IMR-90 (cell line): ENCODE measurements at regions not wholly inside any gene's neighbourhood (a gene's known extent, or its start where the extent isn't known, plus 50 kb on each side); places are given as distances from the start of the nearest gene placed in this dataset.

ENCODE experiments used
- ATAC-seq: fragments of 200-7000 bp; cut with Tn5 transposase; 2 replicates; pipeline ENCODE4 v1.9.1; 2020; ENCODE audit warnings: low read depth, mild to moderate bottlenecking, moderate library complexity
- BruUV-seq: library from RNA; stranded (reverse); fragments of 400-500 nt; replicated peaks from 2 replicates; lab custom pipeline; 2021; lab: Mats Ljungman, UMichigan
- CTCF ChIA-PET: fragments of 300-600 bp; formaldehyde crosslinking; extraction: SDS; loops from one replicate; lab custom pipeline; 2021; ENCODE audit warnings: antibody characterized with exemption; lab: Yijun Ruan, JAX
- POLR2A ChIA-PET: fragments of 300-600 bp; sonication (Branson Sonifier 250); formaldehyde crosslinking; loops from one replicate; lab custom pipeline; 2022; ENCODE audit warnings: antibody characterized with exemption; ENCODE audit not compliant: unreplicated experiment; lab: Charles Lee
- DNase-seq: peaks from one replicate; pipeline ENCODE4 v3.0.0; 2013
- H2AFZ ChIP-seq: replicated peaks from 2 replicates; pipeline ENCODE3; 2013; ENCODE audit warnings: low read length, mild to moderate bottlenecking; ENCODE audit not compliant: poor library complexity
- H2AK5ac ChIP-seq: 2 replicates; pipeline ENCODE4 v1.6.1; 2013; ENCODE audit warnings: low read depth, low read length, inconsistent platforms
- H2AK9ac ChIP-seq: replicated peaks from 2 replicates; pipeline ENCODE3; 2013; ENCODE audit warnings: mild to moderate bottlenecking, low read depth, low read length, moderate library complexity; ENCODE audit not compliant: poor library complexity
- H2BK120ac ChIP-seq: 2 replicates; pipeline ENCODE4 v1.6.1; 2013; ENCODE audit warnings: low read depth, low read length, inconsistent platforms
- H2BK15ac ChIP-seq: 3 replicates; pipeline ENCODE4 v1.6.1; 2013; ENCODE audit warnings: low read depth, low read length, inconsistent platforms
- H2BK20ac ChIP-seq: 2 replicates; pipeline ENCODE4 v1.6.1; 2013; ENCODE audit warnings: low read depth, mild to moderate bottlenecking, inconsistent platforms, low read length, moderate library complexity
- H2BK5ac ChIP-seq: 2 replicates; pipeline ENCODE4 v1.6.1; 2013; ENCODE audit warnings: mild to moderate bottlenecking, low read depth, low read length, inconsistent platforms; ENCODE audit not compliant: poor library complexity, severe bottlenecking
- H3K14ac ChIP-seq: replicated peaks from 2 replicates; pipeline ENCODE4 v1.6.1; 2013; ENCODE audit warnings: low read depth, low read length, inconsistent platforms
- H3K18ac ChIP-seq: 2 replicates; pipeline ENCODE4 v1.6.1; 2013; ENCODE audit warnings: low read depth, low read length, control low read depth
- H3K23ac ChIP-seq: 2 replicates; pipeline ENCODE4 v1.6.1; 2013; ENCODE audit warnings: low read depth, low read length, inconsistent platforms
- H3K27ac ChIP-seq: 2 replicates; pipeline ENCODE4 v1.5.1; 2013; ENCODE audit warnings: mild to moderate bottlenecking, control low read depth, low read length; ENCODE audit not compliant: insufficient read depth
- H3K27me3 ChIP-seq: 2 replicates; pipeline ENCODE4 v1.6.1; 2013; ENCODE audit warnings: low read length; ENCODE audit not compliant: control insufficient read depth, insufficient read depth
- H3K36me3 ChIP-seq: 2 replicates; pipeline ENCODE4 v1.6.1; 2013; ENCODE audit warnings: low read length, mixed read lengths; ENCODE audit not compliant: control insufficient read depth, insufficient read depth
- H3K4ac ChIP-seq: 2 replicates; pipeline ENCODE4 v1.6.1; 2013; ENCODE audit warnings: low read depth, low read length, inconsistent platforms
- H3K4me1 ChIP-seq: 2 replicates; pipeline ENCODE4 v1.6.1; 2013; ENCODE audit warnings: low read length, mixed read lengths; ENCODE audit not compliant: control insufficient read depth, insufficient read depth
- H3K4me2 ChIP-seq: 2 replicates; pipeline ENCODE4 v1.6.1; 2013; ENCODE audit warnings: low read depth, mild to moderate bottlenecking, control low read depth, low read length, moderate library complexity
- H3K4me3 ChIP-seq: 2 replicates; pipeline ENCODE4 v1.5.1; 2013; ENCODE audit warnings: low read depth, mild to moderate bottlenecking, control low read depth, low read length, moderate library complexity; ENCODE audit not compliant: insufficient read depth
- H3K56ac ChIP-seq: 2 replicates; pipeline ENCODE4 v1.6.1; 2013; ENCODE audit warnings: low read length, inconsistent platforms; ENCODE audit not compliant: insufficient read depth; ENCODE audit errors: extremely low read depth
- H3K79me1 ChIP-seq, 2 experiments: 2 replicates each; pipeline ENCODE4 v1.6.1; 2013; ENCODE audit warnings: low read length in 2 of 2, inconsistent platforms in 1 of 2, low read depth in 1 of 2
- H3K9ac ChIP-seq: 2 replicates; pipeline ENCODE4 v1.6.1; 2013; ENCODE audit warnings: low read depth, low read length, control low read depth
- H3K9me1 ChIP-seq: 2 replicates; pipeline ENCODE4 v1.6.1; 2013; ENCODE audit warnings: low read length, inconsistent platforms; ENCODE audit not compliant: insufficient read depth
- H3K9me3 ChIP-seq: 2 replicates; pipeline ENCODE4 v1.6.1; 2013; ENCODE audit warnings: low read length; ENCODE audit not compliant: control insufficient read depth, insufficient read depth
- H4K20me1 ChIP-seq: 2 replicates; pipeline ENCODE4 v1.6.1; 2013; ENCODE audit warnings: low read length, inconsistent platforms; ENCODE audit not compliant: insufficient read depth
- H4K5ac ChIP-seq: 2 replicates; pipeline ENCODE4 v1.6.1; 2013; ENCODE audit warnings: mild to moderate bottlenecking, low read depth, low read length, control low read depth
- H4K8ac ChIP-seq, 2 experiments: 2 replicates each; pipeline ENCODE4 v1.6.1; 2013; ENCODE audit warnings: low read depth in 2 of 2, low read length in 2 of 2, control low read depth in 1 of 2, inconsistent platforms in 1 of 2
- H4K91ac ChIP-seq: 2 replicates; pipeline ENCODE4 v1.6.1; 2013; ENCODE audit warnings: low read depth, low read length, inconsistent platforms; ENCODE audit not compliant: insufficient read depth
- CEBPB ChIP-seq: IDR thresholded peaks from 2 replicates; pipeline ENCODE4 v1.6.1; 2012; ENCODE audit warnings: low read depth, low read length, improper control_type of control experiment
- CHD1 ChIP-seq: IDR thresholded peaks from 2 replicates; pipeline ENCODE4 v1.6.1; 2012; ENCODE audit warnings: low read depth, low read length, improper control_type of control experiment
- ELK1 ChIP-seq: fragments of 150-350 bp; IDR thresholded peaks from 2 replicates; pipeline ENCODE4 v1.6.1; 2016; ENCODE audit warnings: low read depth, mild to moderate bottlenecking, low read length, moderate library complexity, borderline replicate concordance
- MAZ ChIP-seq: IDR thresholded peaks from 2 replicates; pipeline ENCODE4 v1.6.1; 2012; ENCODE audit warnings: low read depth, mild to moderate bottlenecking, low read length, improper control_type of control experiment, moderate library complexity, borderline replicate concordance
- RAD21 ChIP-seq: IDR thresholded peaks from 2 replicates; pipeline ENCODE4 v1.6.1; 2012; ENCODE audit warnings: low read length, improper control_type of control experiment
- RFX5 ChIP-seq: IDR thresholded peaks from 2 replicates; pipeline ENCODE4 v1.8.0; 2012; ENCODE audit warnings: low read depth, mild to moderate bottlenecking, low read length, moderate library complexity
- WGBS, 2 experiments: methylation state at CpG; one replicate each; pipeline versions ENCODE4 v1.1.5 to v1.1.7; 2013; ENCODE audit warnings: missing lambda C conversion rate in 2 of 2; ENCODE audit not compliant: insufficient read length in 1 of 2; ENCODE audit errors: extremely low coverage in 2 of 2; 5-methylcytosine and 5-hydroxymethylcytosine counted together
- dilution Hi-C: fragments of 300-500 bp; cut with HindIII; formaldehyde crosslinking; loops from one replicate; pipeline ENCODE4 v1.14.3; 2018; ENCODE audit warnings: low sequenced_read_pairs; ENCODE audit not compliant: unreplicated experiment
- in situ Hi-C: fragments of 300-500 bp; cut with MboI; formaldehyde crosslinking; loops from 3 replicates; pipeline ENCODE4 v1.14.3; 2019; ENCODE audit warnings: low sequenced_read_pairs, inconsistent platforms, mixed read lengths
- intact Hi-C: fragments of 100-400 bp; cut with micrococcal nuclease; formaldehyde crosslinking; loops from 2 replicates; pipeline ENCODE4 v1.10.0; 2022

GRCh38 chr1:193335806-193336428 is 149.5 kb upstream of the B3GALT2 start:
- peaks cover 10% of the 10 kb centered on the region for H3K9me3 ChIP-seq
- DNase-seq = peak; percentile 77
- peak overlapping the region; percentile 99 for H2BK5ac ChIP-seq
- no peak for TF ChIP-seq RAD21
- no peak for TF ChIP-seq MAZ
- no peak for TF ChIP-seq RFX5
- no peak for TF ChIP-seq CEBPB
- no peak for TF ChIP-seq CHD1
- TF ChIP-seq ELK1 = no peak
- no peak overlapping the region for H3K4me3 ChIP-seq
- peak overlapping the region; percentile 98 for H2AK5ac ChIP-seq
- H4K8ac ChIP-seq = peak overlapping the region; percentile 88 to 94
- ChIA-PET CTCF (interaction anchor here (0.6 to 2.0 kb wide), 4 partner anchors 73 to 251 kb away, joined by 3 to 10 read pairs (median 4); no protein-coding TSS in a partner anchor), POLR2A (interaction anchor here (1.2 kb wide), 1 partner anchor 150 kb away, joined by 3 read pairs; the partner anchor contains the start of gene B3GALT2)
- dilution Hi-C loops = no loop called here
- no peak overlapping the region for H2AK9ac ChIP-seq
- peak overlapping the region; percentile 100 for H2BK20ac ChIP-seq
- no peak overlapping the region; the same call in 1 of the 2 replicates for H3K4me2 ChIP-seq
- no CpG with 5 or more reads among the region's 1 CpG for WGBS, 2 experiments
- H3K4ac ChIP-seq = peak overlapping the region; percentile 100; the same call in 1 of the 2 replicates
- no peaks in the 10 kb centered on the region for H3K36me3 ChIP-seq
- 0 out of 2 replicates have a peak, but pooled peaks cover 3% of the 10 kb centered on the region for H3K9me1 ChIP-seq
- H2BK15ac ChIP-seq = peak overlapping the region; percentile 87; the same call in 2 of the 3 replicates
- peak overlapping the region; percentile 97 for H3K14ac ChIP-seq
- no peaks in the 10 kb centered on the region for H4K20me1 ChIP-seq
- peak overlapping the region; percentile 100 for H4K91ac ChIP-seq
- peak; percentile 87 for ATAC-seq
- H3K18ac ChIP-seq = peak overlapping the region; percentile 99
- BruUV-seq = no TSS peak
- no peak overlapping the region; the same call in 1 of the 2 replicates for H3K9ac ChIP-seq
- in situ Hi-C loops = no loop called here
- no peak overlapping the region for H2AFZ ChIP-seq
- intact Hi-C loops = loop anchor here (2.0 to 10.0 kb wide), 3 partner anchors 74 to 531 kb away; partner anchors contain the start of gene RGS2
- H3K27ac ChIP-seq = peak overlapping the region; percentile 94
- H2BK120ac ChIP-seq = peak overlapping the region; percentile 99
- peak overlapping the region; percentile 96; the same call in 1 of the 2 replicates for H4K5ac ChIP-seq
- H3K27me3 ChIP-seq = no peaks in the 10 kb centered on the region
- H3K79me1 ChIP-seq = peaks cover 0 to 3% of the 10 kb centered on the region in 2 experiments; a peak in 1 of 4 replicates
- H3K23ac ChIP-seq = peak overlapping the region; percentile 98
- peak overlapping the region; percentile 96 for H3K56ac ChIP-seq
- peaks cover 9% of the 10 kb centered on the region for H3K4me1 ChIP-seq
